ENCODE measurements at regions not wholly inside any gene's neighbourhood (a gene's known extent, or its start where the extent isn't known, plus 50 kb on each side); places are given as distances from the start of the nearest gene placed in this dataset.
"Not testable (repeated sequence)": the region's sequence is repeated elsewhere in the genome, so short reads cannot be mapped to it uniquely, and the experiment has no call there.

DNA sequence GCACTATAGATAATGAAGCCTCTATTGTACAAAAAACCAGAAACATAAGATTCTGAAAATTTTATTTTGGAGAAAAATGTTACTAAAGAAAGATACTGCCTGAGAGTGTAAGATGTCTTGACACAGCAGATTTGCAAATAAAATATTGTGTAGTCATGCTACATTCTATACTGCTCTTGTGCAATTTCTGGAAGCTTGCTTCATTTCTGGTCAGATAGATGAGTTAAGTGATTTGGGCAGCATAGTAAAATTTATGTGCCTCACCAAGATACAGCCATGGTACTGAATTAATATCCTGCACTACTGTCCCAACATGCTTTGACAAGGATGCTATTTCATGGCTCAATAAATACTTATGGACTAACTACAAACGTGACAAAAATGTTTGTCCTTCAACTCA is 55.1 kb upstream of the STARD13 start:
- no peak for DNase-seq (ENCODE audit: low read depth)

DNA sequence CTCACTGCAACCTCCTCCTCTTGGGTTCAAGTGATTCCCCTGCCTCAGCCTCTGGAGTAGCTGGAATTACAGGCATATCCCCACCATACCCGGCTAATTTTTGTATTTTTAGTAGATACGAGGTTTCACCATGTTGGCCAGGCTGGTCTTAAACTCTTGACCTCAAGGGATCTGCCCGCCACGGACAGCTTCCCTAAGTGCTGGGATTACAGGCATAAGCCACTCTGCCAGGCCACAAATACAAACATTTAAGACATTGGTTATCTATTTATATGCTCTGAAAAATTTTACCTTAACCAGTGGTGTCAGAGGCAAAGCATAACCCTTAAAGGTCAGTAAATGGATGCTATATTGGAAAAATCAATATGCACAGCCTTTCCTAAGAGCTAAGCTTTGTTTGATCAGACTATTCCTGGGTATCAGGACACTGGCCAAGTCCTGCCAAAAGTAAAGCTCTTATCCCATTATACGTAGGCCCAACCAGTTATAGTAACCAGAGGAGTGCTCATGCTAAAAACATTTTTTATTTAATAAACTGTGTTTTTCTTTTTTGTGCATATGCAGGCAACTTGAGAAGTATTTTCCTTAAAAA is 56.4 kb upstream of the STARD13 start:
- no peak for DNase-seq (ENCODE audit: low read depth)

DNA sequence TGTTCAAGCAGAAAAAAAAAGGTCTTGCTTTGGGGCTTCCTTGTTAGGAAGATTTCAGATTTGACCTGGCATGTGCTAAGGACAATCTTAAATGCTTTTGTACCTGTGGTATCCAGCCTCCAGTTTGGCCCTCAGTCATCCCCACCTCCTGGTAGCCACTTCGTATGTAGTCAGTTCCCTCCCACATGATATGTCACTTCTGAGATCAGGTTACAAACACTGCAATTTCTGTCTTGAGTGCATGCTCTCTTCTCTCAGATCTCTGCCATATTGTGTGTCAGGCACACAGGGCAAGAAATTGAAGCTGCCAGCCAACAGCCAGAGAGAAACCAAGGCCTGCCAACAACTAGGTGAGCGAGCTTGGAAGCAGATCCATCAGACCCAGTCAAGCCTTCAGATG is 60.3 kb upstream of the STARD13 start:
- DNase-seq (ENCODE audit: low read depth), result no peak

DNA sequence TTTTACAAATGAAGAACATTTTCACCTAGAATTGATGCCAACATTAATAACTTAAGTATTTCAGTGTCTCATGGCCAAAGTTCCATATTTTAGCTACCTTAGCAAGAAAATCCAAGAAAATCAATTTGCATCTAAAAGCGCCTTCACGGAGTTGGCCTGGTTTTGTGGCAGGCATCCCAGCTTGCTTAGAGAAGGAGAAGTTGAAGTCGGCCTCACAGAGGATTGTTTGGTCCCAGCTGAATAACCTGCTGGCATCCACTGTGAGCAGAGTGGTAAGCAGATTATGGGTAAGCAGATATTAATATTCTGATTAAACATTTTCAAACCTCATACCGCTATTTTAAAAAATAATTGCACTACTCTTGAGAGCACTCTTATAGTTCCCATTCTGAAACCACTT is 62.3 kb upstream of the STARD13 start:
- no peak for DNase-seq (ENCODE audit: low read depth)

- no peak for DNase-seq (ENCODE audit: low read depth)
Measured at GRCh38 chr13:33348366-33348765, 62.8 kb upstream of the STARD13 start.

GRCh38 chr13:33349288-33349985 is 63.9 kb upstream of the STARD13 start:
- no peak for DNase-seq (ENCODE audit: low read depth)

DNA sequence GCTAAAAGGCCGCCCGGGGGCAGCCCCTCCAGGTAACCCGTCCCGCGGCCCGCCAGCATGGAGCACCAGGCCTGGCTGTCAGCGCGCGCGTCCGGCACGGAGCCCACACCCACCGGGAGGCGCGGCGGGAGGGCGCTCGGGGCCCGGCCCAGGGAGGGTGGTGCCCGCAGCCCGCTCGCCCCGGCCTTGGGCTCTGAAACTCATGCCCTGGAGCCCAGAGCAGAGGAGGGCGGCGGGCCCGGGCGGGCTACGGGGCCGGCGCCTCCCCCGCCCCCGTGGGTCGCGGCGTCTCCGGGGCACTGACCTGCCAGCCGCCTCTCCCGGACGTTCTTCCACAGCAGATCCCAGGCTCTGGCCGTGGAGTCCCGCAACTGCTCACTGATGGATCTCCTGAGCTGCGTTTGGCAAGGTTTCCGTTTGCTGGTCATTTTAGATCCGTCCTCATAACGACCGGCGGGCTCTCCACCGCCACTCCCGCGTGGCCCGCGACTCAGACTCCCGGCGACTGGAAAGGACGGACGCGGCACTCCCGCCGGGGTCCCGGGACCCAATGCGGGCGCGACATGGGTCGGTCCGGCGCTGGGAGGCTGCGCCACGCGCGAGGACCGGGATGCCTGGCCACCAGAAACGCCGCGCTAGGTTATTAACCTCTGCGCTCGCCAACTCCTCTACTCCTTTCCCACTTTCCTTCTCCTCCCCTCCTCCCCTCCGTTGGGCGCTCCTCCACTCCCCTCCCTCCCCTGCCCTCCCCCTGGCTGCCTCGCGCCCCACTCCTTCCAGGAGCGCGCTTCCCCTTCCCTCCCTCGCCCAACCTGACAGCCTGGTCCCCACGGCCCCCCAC is 64.7 kb upstream of the STARD13 start:
- no peak for DNase-seq (ENCODE audit: low read depth)

GRCh38 chr13:33351319-33351718 is 65.8 kb upstream of the STARD13 start:
- DNase-seq (ENCODE audit: low read depth), result no peak

DNA sequence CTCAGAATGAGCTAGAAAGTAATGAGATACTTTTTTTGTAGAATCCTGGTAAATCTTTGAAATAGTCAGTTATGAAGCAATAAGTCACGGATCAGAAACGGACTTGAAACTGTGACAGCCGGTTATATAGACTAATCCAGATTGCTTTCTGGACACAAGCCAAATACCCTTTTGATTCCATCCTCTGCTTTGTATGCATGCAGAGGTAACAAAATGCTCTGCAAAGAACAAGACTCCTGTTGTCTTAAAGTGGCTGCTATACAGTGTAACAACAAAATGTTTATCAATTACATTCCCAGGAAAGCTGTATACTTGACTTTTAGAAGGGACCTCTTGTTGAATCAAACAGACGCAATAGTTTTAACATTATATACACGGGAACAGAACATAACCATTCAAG is 66.5 kb upstream of the STARD13 start:
- no peak for DNase-seq (ENCODE audit: low read depth)

GRCh38 chr13:33352526-33352925 is 67.0 kb upstream of the STARD13 start:
- no peak for DNase-seq (ENCODE audit: low read depth)

DNA sequence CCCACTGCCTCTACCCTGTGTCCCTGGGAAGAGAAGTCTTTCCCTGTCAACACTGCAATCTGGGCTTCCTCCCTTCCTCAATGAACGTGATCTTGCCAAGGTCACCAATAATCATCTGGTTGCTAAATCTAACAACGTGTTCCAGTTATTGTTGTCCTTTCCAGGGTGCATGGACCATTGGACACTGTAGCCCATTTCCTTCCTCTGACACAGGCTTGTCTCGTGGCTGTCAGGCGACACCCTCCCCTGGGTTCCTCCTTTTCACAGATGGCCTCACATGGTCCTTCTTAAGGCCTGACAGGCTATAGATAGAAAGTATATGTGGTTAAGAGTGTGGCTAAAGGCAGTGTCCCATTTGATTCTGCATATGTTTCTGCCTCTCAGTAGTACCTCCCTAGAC is 67.7 kb upstream of the STARD13 start:
- DNase-seq (ENCODE audit: low read depth), result no peak

- no peak for DNase-seq (ENCODE audit: low read depth)
Measured at GRCh38 chr13:33353646-33354045, 68.1 kb upstream of the STARD13 start.

DNA sequence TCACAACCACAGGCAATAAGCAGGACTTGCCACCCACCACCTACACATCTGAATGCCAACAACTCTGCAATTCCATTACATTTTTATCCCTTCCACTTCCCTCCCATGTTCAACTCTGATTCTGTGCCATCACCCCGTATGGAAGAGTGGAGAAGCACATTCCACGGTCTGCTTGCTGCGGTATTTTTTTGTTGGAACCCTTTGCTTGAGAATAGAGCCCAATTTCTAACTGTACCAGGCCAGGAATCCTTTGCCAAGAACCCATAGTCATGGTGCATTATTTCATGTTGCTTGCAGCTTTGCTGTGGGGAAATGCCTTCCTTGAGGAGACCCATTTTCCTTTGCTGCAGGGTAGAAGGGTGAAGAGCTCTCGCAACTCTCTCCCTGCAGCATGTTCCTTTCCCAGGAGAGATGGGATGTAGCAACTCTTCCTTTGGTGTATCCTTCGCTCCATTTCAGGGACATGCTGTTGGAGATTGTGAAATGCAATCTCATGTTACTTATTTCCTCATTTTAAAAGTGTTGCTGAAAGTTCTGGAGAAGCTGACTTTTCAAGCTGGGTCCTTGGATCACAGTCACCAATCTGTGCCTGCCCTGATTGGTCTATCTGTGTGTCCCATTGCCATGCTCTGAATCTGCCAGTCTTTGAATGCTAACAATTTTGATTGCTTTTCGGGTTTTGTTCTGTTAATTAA is 69.8 kb upstream of the STARD13 start:
- DNase-seq (ENCODE audit: low read depth), result no peak

DNA sequence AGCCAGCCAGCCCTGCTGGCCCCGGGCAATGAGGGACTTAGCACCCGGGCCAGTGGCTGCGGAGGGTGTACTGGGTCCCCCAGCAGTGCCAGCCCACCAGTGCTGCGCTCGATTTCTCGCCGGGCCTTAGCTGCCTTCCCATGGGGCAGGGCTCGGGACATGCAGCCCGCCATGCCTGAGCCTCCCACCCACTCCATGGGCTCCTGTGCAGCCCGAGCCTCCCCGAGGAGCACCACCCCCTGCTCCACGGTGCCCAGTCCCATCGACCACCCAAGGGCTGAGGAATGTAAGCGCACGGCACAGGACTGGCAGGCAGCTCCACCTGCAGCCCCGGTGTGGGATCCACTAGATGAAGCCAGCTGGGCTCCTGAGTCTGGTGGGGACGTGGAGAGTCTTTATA is 72.5 kb upstream of the STARD13 start:
- not testable (repeated sequence) for DNase-seq (ENCODE audit: low read depth)

DNA sequence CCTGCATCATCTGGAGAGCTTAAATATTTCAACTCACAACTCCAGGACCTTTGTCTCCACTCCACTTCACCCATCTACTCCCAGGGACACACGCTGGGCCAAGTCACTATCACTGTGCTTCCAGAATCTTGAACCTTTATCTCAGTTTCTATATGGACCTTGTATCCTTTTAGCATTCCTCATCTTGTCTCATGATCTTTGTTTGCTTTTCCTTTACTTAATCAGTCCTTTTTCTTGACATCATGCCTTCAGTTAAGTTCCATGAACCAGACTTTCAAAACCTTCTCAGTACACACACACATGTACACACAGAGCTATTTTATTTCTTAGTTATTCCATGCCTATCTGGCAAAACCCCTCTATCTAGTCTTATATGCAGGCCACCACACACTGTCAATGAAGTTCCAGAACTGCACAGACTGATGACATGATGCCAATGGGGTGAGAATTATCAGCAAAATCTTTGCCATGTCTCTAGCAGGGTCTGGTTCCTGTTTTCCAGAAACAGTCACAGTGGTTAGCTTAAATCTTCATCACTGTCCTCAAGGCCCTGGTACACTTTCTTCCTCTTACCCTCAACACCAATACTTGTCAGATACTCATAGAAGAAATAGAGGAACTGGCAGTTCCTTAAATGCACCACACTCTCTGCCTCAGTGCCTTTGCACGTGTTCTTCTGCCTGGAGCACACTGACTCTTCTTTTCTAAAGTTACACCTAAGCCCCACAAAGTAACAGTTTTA is 77.6 kb upstream of the STARD13 start:
- no peak for DNase-seq (ENCODE audit: low read depth)

- no peak for DNase-seq (ENCODE audit: low read depth)
Measured at GRCh38 chr13:33364192-33364591, 78.6 kb upstream of the STARD13 start.

DNA sequence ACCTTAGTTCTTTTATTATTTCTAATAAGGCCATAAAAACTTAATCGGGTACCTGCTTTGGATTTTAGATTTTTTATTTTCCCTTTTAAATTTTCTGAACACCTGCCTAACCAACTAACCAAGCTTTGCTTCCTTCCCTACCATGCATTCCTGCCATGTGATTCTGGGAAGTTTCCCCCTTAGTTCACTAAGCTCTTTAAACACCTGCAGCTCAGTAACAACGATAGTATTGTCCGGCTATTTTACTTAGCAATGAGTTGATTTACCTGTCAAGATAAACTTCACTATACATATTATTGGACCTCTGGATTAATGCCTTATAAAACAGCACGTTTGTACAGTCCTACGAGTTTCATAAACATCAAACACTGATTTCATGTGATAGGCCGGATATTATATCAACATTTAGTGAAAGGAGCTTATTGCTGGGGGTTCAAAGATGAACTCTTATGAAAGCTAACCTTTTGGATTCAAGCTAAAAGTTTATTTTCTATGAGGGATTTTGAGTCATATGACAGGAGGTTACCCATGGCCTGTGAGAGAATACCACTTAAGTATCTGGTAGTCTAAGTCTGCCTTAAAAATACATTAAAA is 81.0 kb upstream of the STARD13 start:
- no peak for DNase-seq (ENCODE audit: low read depth)

- DNase-seq (ENCODE audit: low read depth), result no peak
Measured at GRCh38 chr13:33367171-33367895, 81.8 kb upstream of the STARD13 start.

GRCh38 chr13:33367926-33368325 is 82.4 kb upstream of the STARD13 start:
- no peak for DNase-seq (ENCODE audit: low read depth)

- DNase-seq (ENCODE audit: low read depth), result no peak
Measured at GRCh38 chr13:33369073-33369472, 83.5 kb upstream of the STARD13 start.

Data from T-helper 22 cell (primary cell).